GDM1 (cell line): ENCODE measurements at regions not wholly inside any gene's neighbourhood (a gene's known extent, or its start where the extent isn't known, plus 50 kb on each side); places are given as distances from the start of the nearest gene placed in this dataset.
"Not testable (repeated sequence)": the region's sequence is repeated elsewhere in the genome, so short reads cannot be mapped to it uniquely, and the experiment has no call there.

ENCODE experiments used
- DNase-seq: peaks from one replicate; lab custom pipeline; 2025; lab: John Stamatoyannopoulos, UW

- DNase-seq = no peak
These were observed 96.2 kb upstream of the TSHZ3 start for GRCh38 chr19:31445406-31445805.

- DNase-seq = no peak
These were observed 99.0 kb upstream of the TSHZ3 start for GRCh38 chr19:31448221-31448657.

GRCh38 chr19:31449379-31449778 is 100.1 kb upstream of the TSHZ3 start:
- DNase-seq = no peak

GRCh38 chr19:31450696-31451095 is 101.5 kb upstream of the TSHZ3 start:
- no peak for DNase-seq

- no peak for DNase-seq
These were observed 102.6 kb upstream of the TSHZ3 start for GRCh38 chr19:31451686-31452330.

- DNase-seq = no peak
These were observed 110.2 kb upstream of the TSHZ3 start for GRCh38 chr19:31459430-31459829.

GRCh38 chr19:31461814-31462539 is 112.7 kb upstream of the TSHZ3 start:
- DNase-seq = no peak

- no peak for DNase-seq
These were observed 121.1 kb upstream of the TSHZ3 start for GRCh38 chr19:31470229-31470939.

- DNase-seq = no peak
These were observed 121.7 kb upstream of the TSHZ3 start for GRCh38 chr19:31470952-31471351.

GRCh38 chr19:31478241-31478640 is 129.0 kb upstream of the TSHZ3 start:
- DNase-seq = no peak

GRCh38 chr19:31483226-31483857 is 134.1 kb upstream of the TSHZ3 start:
- DNase-seq = no peak

GRCh38 chr19:31484858-31485410 is 135.7 kb upstream of the TSHZ3 start:
- DNase-seq = not testable (repeated sequence)

- no peak for DNase-seq
These were observed 136.2 kb upstream of the TSHZ3 start for GRCh38 chr19:31485472-31485871.

GRCh38 chr19:31491242-31491641 is 142.0 kb upstream of the TSHZ3 start:
- DNase-seq = no peak

- no peak for DNase-seq
These were observed 142.8 kb upstream of the TSHZ3 start for GRCh38 chr19:31492050-31492449.

GRCh38 chr19:31496076-31496475 is 146.8 kb upstream of the TSHZ3 start:
- no peak for DNase-seq

GRCh38 chr19:31497709-31498108 is 148.5 kb upstream of the TSHZ3 start:
- no peak for DNase-seq

- no peak for DNase-seq
These were observed 149.5 kb upstream of the TSHZ3 start for GRCh38 chr19:31498781-31499180.

- DNase-seq = no peak
These were observed 150.3 kb upstream of the TSHZ3 start for GRCh38 chr19:31499281-31500196.

GRCh38 chr19:31500197-31500830 is 151.1 kb upstream of the TSHZ3 start:
- no peak for DNase-seq

GRCh38 chr19:31500946-31501345 is 151.7 kb upstream of the TSHZ3 start:
- DNase-seq = no peak
